ENCODE measurements at regions not wholly inside any gene's neighbourhood (a gene's known extent, or its start where the extent isn't known, plus 50 kb on each side); places are given as distances from the start of the nearest gene placed in this dataset.
"Not testable (repeated sequence)": the region's sequence is repeated elsewhere in the genome, so short reads cannot be mapped to it uniquely, and the experiment has no call there.

- no peak for TF ChIP-seq CTCF (IDR thresholded peaks at IDR 0.05; ENCODE audit: insufficient read depth, low read length, poor library complexity, severe bottlenecking)
- TF ChIP-seq EZH2phosphoT487 (conservative IDR thresholded peaks at IDR 0.05; ENCODE audit: low read length), result no peak
- H3K9me2 ChIP-seq (replicated peaks; ENCODE audit: insufficient read depth, low read length), result no peaks in the 10 kb centered on the region
- H3K27ac ChIP-seq (ENCODE audit: low read depth, low read length), result no peak overlapping the region
- H3K36me3 ChIP-seq (ENCODE audit: low read length), result no peaks in the 10 kb centered on the region
- no peaks in the 10 kb centered on the region for H3K27me3 ChIP-seq (ENCODE audit: low read length)
- H4K20me1 ChIP-seq (ENCODE audit: low read depth, low read length), result no peaks in the 10 kb centered on the region
- no peak overlapping the region for H2AFZ ChIP-seq (ENCODE audit: low read depth, low read length, severe bottlenecking)
- H3K9ac ChIP-seq (ENCODE audit: low read length), result no peak overlapping the region
- H3K9me3 ChIP-seq (ENCODE audit: insufficient read depth, low read length), result no peaks in the 10 kb centered on the region
- no peak overlapping the region for H3K4me2 ChIP-seq (ENCODE audit: low read depth, low read length, poor library complexity, severe bottlenecking)
- H3K79me2 ChIP-seq (ENCODE audit: insufficient read depth, low read length), result no peaks in the 10 kb centered on the region
- no peaks in the 10 kb centered on the region for H3F3A ChIP-seq (ENCODE audit: insufficient read depth)
- no peak overlapping the region for H3K4me3 ChIP-seq (ENCODE audit: insufficient read depth, low read length, poor library complexity, severe bottlenecking)
These were observed 243.0 kb upstream of the LYPLAL1 start for GRCh38 chr1:218930472-218931241.

GRCh38 chr1:218931324-218931723, 242.4 kb upstream of the LYPLAL1 start:
- Histone ChIP-seq H3F3A (ENCODE audit: insufficient read depth) (no peaks in the 10 kb centered on the region), H3K4me2 (ENCODE audit: low read depth, low read length, poor library complexity, severe bottlenecking) (no peak overlapping the region), H3K9me2 (replicated peaks; ENCODE audit: insufficient read depth, low read length) (no peaks in the 10 kb centered on the region)

GRCh38 chr1:218933513-218933912, 240.2 kb upstream of the LYPLAL1 start:
- Histone ChIP-seq H4K20me1 (ENCODE audit: low read depth, low read length) (no peaks in the 10 kb centered on the region), H3K79me2 (ENCODE audit: insufficient read depth, low read length) (no peaks in the 10 kb centered on the region), H3K4me2 (ENCODE audit: low read depth, low read length, poor library complexity, severe bottlenecking) (no peak overlapping the region), H3K27me3 (ENCODE audit: low read length) (no peaks in the 10 kb centered on the region), H3K36me3 (ENCODE audit: low read length) (no peaks in the 10 kb centered on the region), H3K9me3 (ENCODE audit: insufficient read depth, low read length) (no peaks in the 10 kb centered on the region), H2AFZ (ENCODE audit: low read depth, low read length, severe bottlenecking) (no peak overlapping the region), H3K9ac (ENCODE audit: low read length) (no peak overlapping the region), H3K27ac (ENCODE audit: low read depth, low read length) (no peak overlapping the region), H3F3A (ENCODE audit: insufficient read depth) (no peaks in the 10 kb centered on the region), H3K9me2 (replicated peaks; ENCODE audit: insufficient read depth, low read length) (no peaks in the 10 kb centered on the region), H3K4me3 (ENCODE audit: insufficient read depth, low read length, poor library complexity, severe bottlenecking) (no peak overlapping the region)
- no peak for TF ChIP-seq CTCF (IDR thresholded peaks at IDR 0.05; ENCODE audit: insufficient read depth, low read length, poor library complexity, severe bottlenecking)

More at GRCh38 chr1:218931324-218931723, 242.4 kb upstream of the LYPLAL1 start:
- H3K27me3 ChIP-seq (ENCODE audit: low read length), result no peaks in the 10 kb centered on the region
- no peak overlapping the region for H2AFZ ChIP-seq (ENCODE audit: low read depth, low read length, severe bottlenecking)
- H3K27ac ChIP-seq (ENCODE audit: low read depth, low read length), result no peak overlapping the region
- no peak overlapping the region for H3K9ac ChIP-seq (ENCODE audit: low read length)
- TF ChIP-seq EZH2phosphoT487 (conservative IDR thresholded peaks at IDR 0.05; ENCODE audit: low read length) (no peak), CTCF (IDR thresholded peaks at IDR 0.05; ENCODE audit: insufficient read depth, low read length, poor library complexity, severe bottlenecking) (no peak)
- H3K4me3 ChIP-seq (ENCODE audit: insufficient read depth, low read length, poor library complexity, severe bottlenecking), result no peak overlapping the region
- no peaks in the 10 kb centered on the region for H3K79me2 ChIP-seq (ENCODE audit: insufficient read depth, low read length)
- no peaks in the 10 kb centered on the region for H4K20me1 ChIP-seq (ENCODE audit: low read depth, low read length)
- H3K36me3 ChIP-seq (ENCODE audit: low read length), result no peaks in the 10 kb centered on the region
- no peaks in the 10 kb centered on the region for H3K9me3 ChIP-seq (ENCODE audit: insufficient read depth, low read length)

GRCh38 chr1:218935408-218935807, 238.3 kb upstream of the LYPLAL1 start:
- H3K4me2 ChIP-seq (ENCODE audit: low read depth, low read length, poor library complexity, severe bottlenecking); H4K20me1 ChIP-seq (ENCODE audit: low read depth, low read length); H3K9me2 ChIP-seq (replicated peaks; ENCODE audit: insufficient read depth, low read length); H3K36me3 ChIP-seq (ENCODE audit: low read length); H3K27ac ChIP-seq (ENCODE audit: low read depth, low read length); H3F3A ChIP-seq (ENCODE audit: insufficient read depth); H3K4me3 ChIP-seq (ENCODE audit: insufficient read depth, low read length, poor library complexity, severe bottlenecking); H3K9me3 ChIP-seq (ENCODE audit: insufficient read depth, low read length); H3K79me2 ChIP-seq (ENCODE audit: insufficient read depth, low read length); H3K27me3 ChIP-seq (ENCODE audit: low read length); H2AFZ ChIP-seq (ENCODE audit: low read depth, low read length, severe bottlenecking); H3K9ac ChIP-seq (ENCODE audit: low read length): not testable (repeated sequence)
